SK-N-SH (cell line): ENCODE measurements at regions not wholly inside any gene's neighbourhood (a gene's known extent, or its start where the extent isn't known, plus 50 kb on each side); places are given as distances from the start of the nearest gene placed in this dataset.
"Not testable (repeated sequence)": the region's sequence is repeated elsewhere in the genome, so short reads cannot be mapped to it uniquely, and the experiment has no call there.

Source experiments
- CTCF ChIP-seq: fragments of 200-600 bp; sonication (generic); IDR thresholded peaks from 2 replicates; pipeline ENCODE4 v1.6.1; 2017; ENCODE audit warnings: antibody characterized with exemption, mild to moderate bottlenecking, moderate library complexity
- USF1 ChIP-seq: IDR thresholded peaks from 2 replicates; pipeline ENCODE4 v1.4.0; 2012; ENCODE audit warnings: low read depth, borderline replicate concordance

GRCh38 chr22:48757135-48757534, 1070.5 kb downstream of the BRD1 start:
- not testable (repeated sequence) for TF ChIP-seq CTCF, USF1
